Endodermal cell (in vitro differentiated cells): ENCODE measurements at regions not wholly inside any gene's neighbourhood (a gene's known extent, or its start where the extent isn't known, plus 50 kb on each side); places are given as distances from the start of the nearest gene placed in this dataset.

Experiments used
- DNase-seq: peaks from one replicate; pipeline ENCODE4 v3.0.0-alpha.2; 2017
- H3K27ac ChIP-seq: 2 replicates; pipeline ENCODE4 v1.5.1; 2013; ENCODE audit warnings: mild to moderate bottlenecking, low read depth, low read length, moderate library complexity
- H3K27me3 ChIP-seq: 2 replicates; pipeline ENCODE4 v1.6.1; 2013; ENCODE audit warnings: mild to moderate bottlenecking, low read length, moderate library complexity; ENCODE audit not compliant: insufficient read depth, control insufficient read depth, poor library complexity, severe bottlenecking
- H3K36me3 ChIP-seq: 2 replicates; pipeline ENCODE4 v1.7.0; 2013; ENCODE audit warnings: mild to moderate bottlenecking, low read length, moderate library complexity; ENCODE audit not compliant: control insufficient read depth, insufficient read depth
- H3K4me1 ChIP-seq: one replicate; pipeline ENCODE4 v1.7.0; 2013; ENCODE audit warnings: low read length; ENCODE audit not compliant: control insufficient read depth, insufficient read depth
- H3K4me3 ChIP-seq: 2 replicates; pipeline ENCODE4 v1.5.1; 2013; ENCODE audit warnings: mild to moderate bottlenecking, low read length, moderate library complexity
- H3K9ac ChIP-seq: 2 replicates; pipeline ENCODE4 v1.6.1; 2013; ENCODE audit warnings: mild to moderate bottlenecking, low read length, moderate library complexity; ENCODE audit not compliant: poor library complexity, severe bottlenecking; ENCODE audit errors: extremely low read depth
- H3K9me3 ChIP-seq: 2 replicates; pipeline ENCODE4 v1.6.1; 2013; ENCODE audit warnings: mild to moderate bottlenecking, low read length, moderate library complexity; ENCODE audit not compliant: control insufficient read depth
- H3K27ac Mint-ChIP-seq: 2 replicates; pipeline ENCODE4 v1.8.0; 2020; ENCODE audit warnings: mixed read lengths
- H3K27me3 Mint-ChIP-seq: 2 replicates; pipeline ENCODE4 v1.8.0; 2021; ENCODE audit warnings: mild to moderate bottlenecking, mixed read lengths; ENCODE audit not compliant: insufficient read depth
- H3K36me3 Mint-ChIP-seq: 2 replicates; pipeline ENCODE4 v1.8.0; 2020; ENCODE audit warnings: low read depth, mixed read lengths
- H3K4me1 Mint-ChIP-seq: 2 replicates; pipeline ENCODE4 v1.8.0; 2020; ENCODE audit warnings: mixed read lengths
- H3K4me3 Mint-ChIP-seq: 2 replicates; pipeline ENCODE4 v1.8.0; 2020; ENCODE audit warnings: mild to moderate bottlenecking, moderate library complexity, mixed read lengths
- H3K9me3 Mint-ChIP-seq: 2 replicates; pipeline ENCODE4 v1.8.0; 2020; ENCODE audit warnings: mild to moderate bottlenecking, mixed read lengths
- WGBS, 2 experiments: methylation state at CpG; one replicate each; pipeline versions ENCODE4 v1.1.5 to v1.1.7; 2013; ENCODE audit warnings: missing lambda C conversion rate in 2 of 2, mixed read lengths in 1 of 2; ENCODE audit not compliant: insufficient coverage in 1 of 2, insufficient read length in 1 of 2; 5-methylcytosine and 5-hydroxymethylcytosine counted together
- TF ChIP-seq, protein P1 (sequence below): fragments of 200-600 bp; sonication (generic); conservative IDR thresholded peaks from 2 replicates; pipeline ENCODE4 v1.5.0; 2021; ENCODE audit warnings: antibody characterized with exemption, mild to moderate bottlenecking

DNA sequence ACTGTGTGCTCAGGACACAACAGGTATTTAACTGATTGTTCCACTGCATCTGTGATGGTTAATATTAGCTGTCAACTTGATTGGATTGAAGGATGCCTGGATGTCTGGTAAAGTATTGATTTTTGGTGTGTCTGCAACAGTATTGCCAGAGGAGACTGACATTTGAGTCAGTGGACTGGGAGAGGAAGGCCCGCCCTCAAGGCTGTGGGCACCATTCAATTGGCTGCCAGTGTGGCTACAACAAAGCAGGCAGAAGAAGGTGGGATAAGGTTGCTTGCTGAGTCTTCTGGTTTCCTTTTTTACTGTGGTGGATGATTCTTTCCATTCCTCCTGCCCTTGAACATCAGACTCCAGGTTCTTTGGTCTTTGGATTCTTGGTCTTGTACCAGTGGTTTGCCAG lies 137.1 kb upstream of the FAM13C start:
- Histone ChIP-seq H3K9ac (no peak overlapping the region), H3K9me3 (peaks cover 13% of the 10 kb centered on the region), H3K27ac (no peak overlapping the region), H3K27me3 (no peaks in the 10 kb centered on the region), H3K4me3 (no peak overlapping the region), H3K36me3 (no peaks in the 10 kb centered on the region), H3K4me1 (no peaks in the 10 kb centered on the region)
- Mint-ChIP-seq H3K9me3 (peaks cover 18% of the 10 kb centered on the region), H3K27ac (no peak overlapping the region), H3K27me3 (no peaks in the 10 kb centered on the region), H3K36me3 (no peaks in the 10 kb centered on the region), H3K4me3 (no peak overlapping the region), H3K4me1 (no peaks in the 10 kb centered on the region)
- DNase-seq: peak; percentile 58
- TF ChIP-seq, protein P1, sequence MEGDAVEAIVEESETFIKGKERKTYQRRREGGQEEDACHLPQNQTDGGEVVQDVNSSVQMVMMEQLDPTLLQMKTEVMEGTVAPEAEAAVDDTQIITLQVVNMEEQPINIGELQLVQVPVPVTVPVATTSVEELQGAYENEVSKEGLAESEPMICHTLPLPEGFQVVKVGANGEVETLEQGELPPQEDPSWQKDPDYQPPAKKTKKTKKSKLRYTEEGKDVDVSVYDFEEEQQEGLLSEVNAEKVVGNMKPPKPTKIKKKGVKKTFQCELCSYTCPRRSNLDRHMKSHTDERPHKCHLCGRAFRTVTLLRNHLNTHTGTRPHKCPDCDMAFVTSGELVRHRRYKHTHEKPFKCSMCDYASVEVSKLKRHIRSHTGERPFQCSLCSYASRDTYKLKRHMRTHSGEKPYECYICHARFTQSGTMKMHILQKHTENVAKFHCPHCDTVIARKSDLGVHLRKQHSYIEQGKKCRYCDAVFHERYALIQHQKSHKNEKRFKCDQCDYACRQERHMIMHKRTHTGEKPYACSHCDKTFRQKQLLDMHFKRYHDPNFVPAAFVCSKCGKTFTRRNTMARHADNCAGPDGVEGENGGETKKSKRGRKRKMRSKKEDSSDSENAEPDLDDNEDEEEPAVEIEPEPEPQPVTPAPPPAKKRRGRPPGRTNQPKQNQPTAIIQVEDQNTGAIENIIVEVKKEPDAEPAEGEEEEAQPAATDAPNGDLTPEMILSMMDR: no peak
- whole genome bisulfite sequencing, 2 experiments: 88 to 100% methylated on average over 1 of the region's 1 CpG

DNA sequence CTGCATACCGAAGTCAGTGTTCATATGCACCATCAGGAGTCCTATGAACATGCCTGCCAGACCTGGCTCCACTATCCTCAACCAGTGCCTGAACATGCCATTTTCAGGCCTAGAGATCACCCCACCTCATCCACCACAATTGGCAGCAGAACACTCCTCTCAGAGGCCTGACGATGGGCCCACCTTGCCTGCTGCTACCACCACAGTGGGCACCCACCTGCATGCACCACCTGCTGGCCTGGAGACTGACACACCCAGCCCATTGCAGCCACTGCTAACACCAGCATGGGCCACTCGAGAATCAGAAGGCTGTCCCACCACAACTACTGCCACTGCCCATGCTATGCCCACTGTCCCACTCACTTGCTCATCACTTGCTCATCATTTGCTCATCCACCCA lies 130.7 kb upstream of the FAM13C start:
- Histone ChIP-seq H3K27me3 (no peaks in the 10 kb centered on the region), H3K9me3 (peaks cover 17% of the 10 kb centered on the region), H3K36me3 (no peaks in the 10 kb centered on the region), H3K4me1 (no peaks in the 10 kb centered on the region), H3K27ac (no peak overlapping the region), H3K4me3 (no peak overlapping the region), H3K9ac (no peak overlapping the region)
- TF ChIP-seq, protein P1: no peak
- no peak for DNase-seq
- peaks cover 20% of the 10 kb centered on the region for H3K9me3 Mint-ChIP-seq
- H3K27me3 Mint-ChIP-seq: no peaks in the 10 kb centered on the region
- no peaks in the 10 kb centered on the region for H3K36me3 Mint-ChIP-seq
- 87 to 100% methylated on average over 1 to 3 of the region's 3 CpGs for WGBS, 2 experiments
- H3K4me3 Mint-ChIP-seq: no peak overlapping the region
- no peak overlapping the region for H3K27ac Mint-ChIP-seq
- H3K4me1 Mint-ChIP-seq: no peaks in the 10 kb centered on the region

DNA sequence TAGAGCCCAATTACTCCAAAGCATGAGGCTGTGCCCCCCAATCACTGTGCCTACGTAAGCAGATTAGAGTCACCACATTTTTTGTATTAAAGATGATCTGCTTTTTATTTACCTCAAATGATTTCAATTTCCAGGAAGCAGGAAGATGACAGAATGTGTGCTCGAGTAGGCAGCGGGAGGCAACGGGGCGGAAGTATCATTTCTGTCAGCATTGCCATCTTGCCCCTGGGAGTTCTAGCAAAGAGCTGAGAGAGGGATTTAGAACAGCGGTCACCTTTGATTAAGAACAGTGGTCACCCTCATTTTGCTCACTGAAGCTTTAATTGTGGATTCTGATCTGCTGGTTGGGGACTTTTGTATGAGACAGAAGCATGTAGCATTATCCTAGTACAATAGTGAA lies 117.1 kb upstream of the FAM13C start:
- H3K4me3 ChIP-seq: no peak overlapping the region
- WGBS, 2 experiments: 96 to 100% methylated on average over 3 to 6 of the region's 6 CpGs
- Mint-ChIP-seq H3K27ac (no peak overlapping the region), H3K27me3 (no peaks in the 10 kb centered on the region), H3K4me1 (no peaks in the 10 kb centered on the region), H3K36me3 (no peaks in the 10 kb centered on the region), H3K9me3 (no peaks in the 10 kb centered on the region), H3K4me3 (no peak overlapping the region)
- DNase-seq: no peak
- peaks cover 12% of the 10 kb centered on the region for H3K27me3 ChIP-seq
- H3K9me3 ChIP-seq: no peaks in the 10 kb centered on the region
- no peaks in the 10 kb centered on the region for H3K36me3 ChIP-seq
- H3K27ac ChIP-seq: no peak overlapping the region
- TF ChIP-seq, protein P1: no peak
- H3K9ac ChIP-seq: no peak overlapping the region
- no peaks in the 10 kb centered on the region for H3K4me1 ChIP-seq
